SIG-M5 treated with dmso at 0.1 percent for 504 hours (cell line): ENCODE measurements at regions not wholly inside any gene's neighbourhood (a gene's known extent, or its start where the extent isn't known, plus 50 kb on each side); places are given as distances from the start of the nearest gene placed in this dataset.

Source experiments
- DNase-seq: peaks from one replicate; lab custom pipeline; 2025; ENCODE audit not compliant: unreplicated experiment; lab: John Stamatoyannopoulos, UW

GRCh38 chr22:48459259-48459658 is 1368.4 kb downstream of the BRD1 start:
- DNase-seq = no peak

- no peak for DNase-seq
Observed at GRCh38 chr22:48456449-48456848, 1371.2 kb downstream of the BRD1 start.

- no peak for DNase-seq
Observed at GRCh38 chr22:48453751-48454485, 1373.8 kb downstream of the BRD1 start.

GRCh38 chr22:48453171-48453570 is 1374.5 kb downstream of the BRD1 start:
- no peak for DNase-seq

- no peak for DNase-seq
Observed at GRCh38 chr22:48452766-48453165, 1374.9 kb downstream of the BRD1 start.

GRCh38 chr22:48451891-48452290 is 1375.8 kb downstream of the BRD1 start:
- no peak for DNase-seq

- peak; percentile 32 for DNase-seq
Observed at GRCh38 chr22:48450188-48450825, 1377.4 kb downstream of the BRD1 start.

GRCh38 chr22:48449466-48450187 is 1378.0 kb downstream of the BRD1 start:
- DNase-seq = no peak

- DNase-seq = no peak
Observed at GRCh38 chr22:48448821-48449220, 1378.9 kb downstream of the BRD1 start.

GRCh38 chr22:48445113-48445827 is 1382.4 kb downstream of the BRD1 start:
- DNase-seq = no peak

- no peak for DNase-seq
Observed at GRCh38 chr22:48444320-48445112, 1383.2 kb downstream of the BRD1 start.

- DNase-seq = no peak
Observed at GRCh38 chr22:48443680-48444079, 1384.0 kb downstream of the BRD1 start.

- no peak for DNase-seq
Observed at GRCh38 chr22:48442663-48443062, 1385.0 kb downstream of the BRD1 start.

- no peak for DNase-seq
Observed at GRCh38 chr22:48441553-48441850, 1386.2 kb downstream of the BRD1 start.

- no peak for DNase-seq
Observed at GRCh38 chr22:48440673-48441552, 1386.8 kb downstream of the BRD1 start.

GRCh38 chr22:48440176-48440575 is 1387.5 kb downstream of the BRD1 start:
- no peak for DNase-seq

GRCh38 chr22:48439560-48440135 is 1388.0 kb downstream of the BRD1 start:
- DNase-seq = no peak

GRCh38 chr22:48438800-48439559 is 1388.7 kb downstream of the BRD1 start:
- no peak for DNase-seq

- DNase-seq = no peak
Observed at GRCh38 chr22:48438096-48438495, 1389.6 kb downstream of the BRD1 start.
